Panc1 (cell line): ENCODE measurements at regions not wholly inside any gene's neighbourhood (a gene's known extent, or its start where the extent isn't known, plus 50 kb on each side); places are given as distances from the start of the nearest gene placed in this dataset.

Experiments used
- CTCF ChIP-seq: fragments of 450-650 bp; IDR thresholded peaks from 2 replicates; pipeline ENCODE4 v1.5.1; 2017; ENCODE audit warnings: mild to moderate bottlenecking
- POLR2AphosphoS5 ChIP-seq: IDR thresholded peaks from 2 replicates; pipeline ENCODE4 v1.6.1; 2012; ENCODE audit warnings: mild to moderate bottlenecking, low read depth, low read length, moderate library complexity
- REST ChIP-seq, 2 experiments: IDR thresholded peaks; 2 replicates each; pipeline ENCODE4 v1.6.1; 2011 to 2012; ENCODE audit warnings: low read depth in 2 of 2, control low read depth in 1 of 2, low read length in 1 of 2, mild to moderate bottlenecking in 1 of 2, moderate library complexity in 1 of 2; ENCODE audit not compliant: insufficient read depth in 1 of 2
- SIN3A ChIP-seq: IDR thresholded peaks from 2 replicates; pipeline ENCODE4 v1.6.1; 2012; ENCODE audit warnings: low read depth, mild to moderate bottlenecking, low read length, moderate library complexity, borderline replicate concordance; ENCODE audit not compliant: insufficient read depth
- TCF7L2 ChIP-seq: IDR thresholded peaks from 2 replicates; pipeline ENCODE4 v1.6.1; 2011; ENCODE audit warnings: mild to moderate bottlenecking, low read depth, low read length, inconsistent platforms

GRCh38 chrX:136975684-136976470 is 57.9 kb downstream of the GPR101 start:
- TF ChIP-seq SIN3A (no peak), CTCF (no peak), POLR2AphosphoS5 (no peak), TCF7L2 (no peak), REST (IDR thresholded peaks at IDR 0.05; ENCODE audit: insufficient read depth in 1 of 2, low read depth in 2 of 2, low read length in 1 of 2) (no peak)
